Epithelial cell of esophagus (primary cell): ENCODE measurements at regions not wholly inside any gene's neighbourhood (a gene's known extent, or its start where the extent isn't known, plus 50 kb on each side); places are given as distances from the start of the nearest gene placed in this dataset.

Experiments used
- DNase-seq: peaks from one replicate; pipeline ENCODE4 v3.0.0; 2010; ENCODE audit warnings: low read depth
- H3K4me3 ChIP-seq: 2 replicates; pipeline ENCODE4 v1.5.1; 2011; ENCODE audit warnings: mild to moderate bottlenecking, low read length, control low read depth
- TF ChIP-seq, protein P1 (sequence below): IDR thresholded peaks from 2 replicates; pipeline ENCODE4 v1.5.1; 2011; ENCODE audit warnings: low read depth, mild to moderate bottlenecking, low read length, control low read depth, inconsistent platforms; ENCODE audit not compliant: insufficient read depth; ENCODE audit errors: missing control alignments

GRCh38 chr14:62123961-62124360 lies 361.7 kb downstream of the SNAPC1 start:
- TF ChIP-seq, protein P1, sequence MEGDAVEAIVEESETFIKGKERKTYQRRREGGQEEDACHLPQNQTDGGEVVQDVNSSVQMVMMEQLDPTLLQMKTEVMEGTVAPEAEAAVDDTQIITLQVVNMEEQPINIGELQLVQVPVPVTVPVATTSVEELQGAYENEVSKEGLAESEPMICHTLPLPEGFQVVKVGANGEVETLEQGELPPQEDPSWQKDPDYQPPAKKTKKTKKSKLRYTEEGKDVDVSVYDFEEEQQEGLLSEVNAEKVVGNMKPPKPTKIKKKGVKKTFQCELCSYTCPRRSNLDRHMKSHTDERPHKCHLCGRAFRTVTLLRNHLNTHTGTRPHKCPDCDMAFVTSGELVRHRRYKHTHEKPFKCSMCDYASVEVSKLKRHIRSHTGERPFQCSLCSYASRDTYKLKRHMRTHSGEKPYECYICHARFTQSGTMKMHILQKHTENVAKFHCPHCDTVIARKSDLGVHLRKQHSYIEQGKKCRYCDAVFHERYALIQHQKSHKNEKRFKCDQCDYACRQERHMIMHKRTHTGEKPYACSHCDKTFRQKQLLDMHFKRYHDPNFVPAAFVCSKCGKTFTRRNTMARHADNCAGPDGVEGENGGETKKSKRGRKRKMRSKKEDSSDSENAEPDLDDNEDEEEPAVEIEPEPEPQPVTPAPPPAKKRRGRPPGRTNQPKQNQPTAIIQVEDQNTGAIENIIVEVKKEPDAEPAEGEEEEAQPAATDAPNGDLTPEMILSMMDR: no peak
- no peak for DNase-seq
- H3K4me3 ChIP-seq: no peak overlapping the region

DNA sequence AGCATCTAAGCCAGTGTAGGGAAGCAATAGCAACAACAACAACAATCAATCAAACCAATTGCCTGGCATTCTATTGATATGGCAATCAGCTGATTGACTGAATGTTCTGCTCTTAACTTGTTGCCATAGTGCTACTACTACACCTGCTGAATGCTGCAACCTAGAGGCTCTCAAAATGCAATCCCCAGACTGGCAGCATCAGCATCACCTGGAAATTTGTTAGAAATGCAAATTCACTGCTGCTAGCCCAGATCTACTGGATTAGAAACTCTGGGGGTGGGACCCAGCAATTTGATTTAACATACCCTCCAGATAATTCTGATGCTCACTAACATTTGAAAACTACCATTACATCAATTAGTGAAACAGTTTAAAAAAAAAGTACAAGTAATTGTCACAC lies 363.6 kb downstream of the SNAPC1 start:
- H3K4me3 ChIP-seq: no peak overlapping the region
- TF ChIP-seq, protein P1: no peak
- no peak for DNase-seq

- TF ChIP-seq, protein P1: peak; percentile 87
- no peak overlapping the region for H3K4me3 ChIP-seq
- DNase-seq: peak; percentile 65
Observed at GRCh38 chr14:62126879-62127478, 364.8 kb downstream of the SNAPC1 start.

DNA sequence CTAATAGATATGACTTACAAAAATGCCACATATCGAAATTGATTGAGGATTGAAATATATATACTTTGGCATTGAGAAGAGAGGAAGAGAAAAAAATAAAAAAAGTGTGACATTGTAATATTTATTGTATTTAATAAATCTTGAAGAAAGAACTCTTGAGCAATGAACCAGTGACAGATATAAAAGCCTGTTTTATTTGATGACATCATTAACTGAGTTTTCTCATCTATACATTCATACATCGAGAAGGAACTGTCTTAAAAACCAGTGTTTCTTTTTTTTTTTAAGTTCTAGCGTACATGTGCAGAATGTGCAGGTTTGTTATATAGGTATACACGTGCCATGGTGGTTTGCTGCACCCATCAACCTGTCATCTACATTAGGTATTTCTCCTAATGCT lies 368.2 kb downstream of the SNAPC1 start:
- no peak for DNase-seq
- no peak overlapping the region for H3K4me3 ChIP-seq
- TF ChIP-seq, protein P1: no peak

- H3K4me3 ChIP-seq: no peak overlapping the region
- DNase-seq: no peak
Observed at GRCh38 chr14:62133776-62134550, 371.7 kb downstream of the SNAPC1 start.

GRCh38 chr14:62138593-62138992 lies 376.4 kb downstream of the SNAPC1 start:
- DNase-seq: no peak
- TF ChIP-seq, protein P1: no peak
- H3K4me3 ChIP-seq: no peak overlapping the region

More at GRCh38 chr14:62133776-62134550, 371.7 kb downstream of the SNAPC1 start:
- TF ChIP-seq, protein P1: no peak
